HepG2 (cell line): ENCODE measurements at regions not wholly inside any gene's neighbourhood (a gene's known extent, or its start where the extent isn't known, plus 50 kb on each side); places are given as distances from the start of the nearest gene placed in this dataset.

Source experiments
- CTCF ChIP-seq: sonication (generic); formaldehyde crosslinking; IDR thresholded peaks from 2 replicates; pipeline ENCODE4 v1.5.0; 2020; ENCODE audit warnings: mild to moderate bottlenecking, missing genetic modification reagents, moderate library complexity
- GLI4 ChIP-seq: sonication (generic); formaldehyde crosslinking; IDR thresholded peaks from 2 replicates; pipeline ENCODE4 v1.5.1; 2020; ENCODE audit warnings: missing genetic modification reagents, mild to moderate bottlenecking, moderate library complexity, borderline replicate concordance
- IKZF1 ChIP-seq: fragments of 450-650 bp; IDR thresholded peaks from 2 replicates; pipeline ENCODE4 v1.7.1; 2016
- MAFF ChIP-seq: IDR thresholded peaks from 2 replicates; pipeline ENCODE4 v1.6.1; 2011; ENCODE audit warnings: low read depth, low read length, improper control_type of control experiment
- RNF219 ChIP-seq: sonication (generic); formaldehyde crosslinking; IDR thresholded peaks from 2 replicates; pipeline ENCODE4 v1.5.0; 2020; ENCODE audit warnings: mild to moderate bottlenecking, missing genetic modification reagents
- SYNCRIP ChIP-seq: fragments of 200-400 bp; formaldehyde crosslinking; IDR thresholded peaks from 2 replicates; pipeline ENCODE4 v1.6.1; 2018; ENCODE audit warnings: mild to moderate bottlenecking, low read depth, low read length; ENCODE audit not compliant: insufficient read depth

GRCh38 chr10:58943256-58943890, 233.1 kb upstream of the PHYHIPL start:
- TF ChIP-seq GLI4 (CRISPR knock-in tag), result no peak
- no peak for TF ChIP-seq CTCF (CRISPR knock-in tag)
- no peak for TF ChIP-seq IKZF1
- TF ChIP-seq RNF219, result no peak
- TF ChIP-seq MAFF, result no peak
- TF ChIP-seq SYNCRIP, result no peak
